Muscle of arm (tissue), 1 donor: ENCODE measurements at regions not wholly inside any gene's neighbourhood (a gene's known extent, or its start where the extent isn't known, plus 50 kb on each side); places are given as distances from the start of the nearest gene placed in this dataset.
A peak's percentile ranks its signal among the peaks of the same experiment; 100 is the strongest.

Experiments
- DNase-seq: peaks from one replicate; pipeline ENCODE4 v3.0.0-alpha.2; 2013

- no peak for DNase-seq
Observed at GRCh38 chr5:128591598-128592455, 53.8 kb upstream of the FBN2 start.

DNA sequence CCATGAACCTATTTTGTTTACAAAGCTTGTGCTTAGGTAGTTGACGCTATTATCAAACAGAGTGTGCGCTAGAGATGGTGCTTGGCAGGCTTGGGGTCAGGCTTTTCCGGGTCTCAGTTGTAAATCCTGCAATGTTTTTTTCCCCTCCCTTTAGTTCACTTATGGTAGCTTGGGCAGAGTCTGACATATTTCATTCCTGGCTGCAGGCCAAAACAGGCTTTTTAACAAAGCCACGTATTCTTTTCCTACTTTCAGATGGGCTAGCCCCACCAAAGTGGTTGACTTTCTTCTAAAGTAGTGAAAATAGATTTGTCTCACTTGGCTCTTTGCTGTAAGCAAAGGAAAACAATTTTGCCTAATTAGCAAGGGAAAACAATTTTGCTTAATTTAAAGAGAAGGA lies 58.0 kb upstream of the FBN2 start:
- peak; percentile 34 for DNase-seq

- no peak for DNase-seq
Observed at GRCh38 chr5:128597156-128597555, 59.1 kb upstream of the FBN2 start.

DNA sequence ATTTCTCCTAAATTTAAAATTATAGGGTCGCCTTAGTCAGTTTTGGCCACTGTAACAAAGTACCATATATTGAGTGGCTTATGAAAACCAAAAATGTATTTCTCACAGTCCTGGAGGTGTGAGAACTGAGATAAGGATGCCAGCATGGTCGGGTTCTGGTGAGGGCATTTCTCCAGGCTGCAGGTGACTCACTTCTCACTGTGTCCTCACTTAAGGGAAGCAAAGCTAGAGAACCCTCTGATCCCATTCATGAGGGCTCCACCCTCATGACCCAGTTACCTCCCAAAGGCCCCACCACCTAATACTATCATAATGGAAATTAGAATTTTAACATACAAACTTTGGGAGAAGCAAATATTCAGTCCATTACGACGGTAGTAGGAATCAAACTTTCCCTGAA lies 75.1 kb upstream of the FBN2 start:
- DNase-seq, result no peak

DNA sequence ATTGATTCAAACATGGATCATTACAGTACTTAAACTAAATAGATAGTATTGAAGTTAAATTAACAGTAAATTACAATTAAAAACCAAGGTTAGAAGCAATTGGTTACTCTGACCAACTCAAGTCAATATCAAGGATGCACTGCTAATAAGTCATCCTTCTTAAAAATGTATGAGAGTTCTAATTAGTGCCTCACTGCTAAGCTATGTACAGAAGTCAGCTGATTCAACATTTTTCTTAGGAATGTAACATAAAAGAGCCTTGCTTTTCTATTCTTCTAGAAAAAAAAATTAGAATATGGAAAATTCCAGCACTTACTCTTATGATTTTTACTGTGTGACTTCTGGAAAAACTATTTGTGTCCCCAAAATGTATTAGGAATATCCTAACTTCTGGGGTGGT lies 75.7 kb upstream of the FBN2 start:
- DNase-seq, result no peak

DNA sequence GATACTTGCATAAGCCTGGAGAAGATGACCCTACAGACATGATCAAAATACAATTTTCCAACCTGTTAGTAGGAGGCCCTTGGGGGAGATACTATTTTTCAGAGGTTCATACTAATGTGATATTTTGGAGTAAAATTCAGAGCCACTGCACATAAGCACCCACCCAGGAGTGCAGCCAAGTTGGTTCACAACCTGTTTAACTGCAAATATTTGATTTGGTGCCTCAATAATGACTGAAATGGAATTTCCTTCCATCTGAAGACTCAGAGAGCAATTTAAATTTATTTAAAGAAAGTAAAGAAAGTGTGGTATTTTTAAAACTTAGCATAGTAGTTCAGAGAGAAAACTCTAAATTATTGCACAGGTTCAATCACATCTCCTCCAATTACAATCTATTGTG lies 77.5 kb upstream of the FBN2 start:
- no peak for DNase-seq

- peak; percentile 20 for DNase-seq
Observed at GRCh38 chr5:128626536-128627090, 88.6 kb upstream of the FBN2 start.

DNA sequence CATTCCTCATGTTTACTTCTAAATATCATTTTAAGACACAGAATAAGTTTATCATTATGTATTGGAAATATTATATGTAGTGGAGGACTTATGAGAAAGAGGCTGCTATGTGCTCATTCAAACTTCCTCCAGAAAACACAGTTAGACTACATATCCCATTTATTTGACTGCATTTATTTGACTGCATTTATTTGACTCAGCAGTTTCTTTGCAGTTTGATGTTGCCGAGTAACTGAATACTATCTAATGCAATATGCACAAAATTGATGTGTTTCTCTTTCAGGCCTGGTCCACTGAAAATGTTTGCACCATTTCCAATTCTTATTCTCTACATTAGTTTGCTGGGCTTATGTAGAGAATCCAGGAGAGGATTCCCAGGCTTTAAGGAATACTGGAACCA lies 89.9 kb upstream of the FBN2 start:
- no peak for DNase-seq

DNA sequence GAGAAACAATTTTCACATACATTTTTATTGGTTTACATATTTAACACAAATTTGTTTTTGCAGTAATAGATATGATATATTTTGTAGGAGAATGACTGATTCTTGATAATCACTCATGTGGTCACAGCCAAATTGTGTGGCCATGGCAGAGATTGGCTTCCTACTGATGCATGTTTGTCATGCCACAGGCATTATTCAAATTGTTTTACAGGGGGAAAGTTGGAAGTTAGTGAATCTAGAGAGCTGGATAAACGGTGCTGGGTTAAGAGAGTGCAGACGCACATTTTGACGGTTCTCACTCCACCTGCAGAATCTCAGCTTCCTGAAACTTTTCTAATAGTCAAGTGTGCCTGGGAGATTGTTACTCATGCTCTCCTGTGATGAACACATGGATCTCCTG lies 91.1 kb upstream of the FBN2 start:
- DNase-seq, result no peak

DNA sequence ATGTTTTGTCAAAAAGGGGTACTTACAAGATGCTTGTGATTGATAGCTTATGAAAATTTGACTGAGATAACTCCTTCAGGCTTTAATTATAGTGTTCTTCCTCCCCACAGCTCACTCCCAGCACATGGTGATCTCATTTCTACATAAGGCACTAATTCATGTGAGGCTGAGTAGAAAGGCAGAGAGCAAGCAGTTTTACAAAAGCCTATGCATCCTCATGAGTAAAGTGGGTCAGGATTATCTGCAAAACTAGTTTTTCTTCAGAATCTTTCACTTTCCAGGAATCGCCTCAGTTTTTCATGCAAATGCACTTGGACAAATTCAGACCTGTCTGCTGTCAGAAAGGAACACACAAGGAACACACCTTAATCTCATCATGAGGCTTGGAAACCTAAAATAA lies 92.1 kb upstream of the FBN2 start:
- DNase-seq, result no peak

GRCh38 chr5:128631771-128632170 lies 93.7 kb upstream of the FBN2 start:
- DNase-seq, result no peak

- DNase-seq, result no peak
Observed at GRCh38 chr5:128632264-128632663, 94.2 kb upstream of the FBN2 start.

DNA sequence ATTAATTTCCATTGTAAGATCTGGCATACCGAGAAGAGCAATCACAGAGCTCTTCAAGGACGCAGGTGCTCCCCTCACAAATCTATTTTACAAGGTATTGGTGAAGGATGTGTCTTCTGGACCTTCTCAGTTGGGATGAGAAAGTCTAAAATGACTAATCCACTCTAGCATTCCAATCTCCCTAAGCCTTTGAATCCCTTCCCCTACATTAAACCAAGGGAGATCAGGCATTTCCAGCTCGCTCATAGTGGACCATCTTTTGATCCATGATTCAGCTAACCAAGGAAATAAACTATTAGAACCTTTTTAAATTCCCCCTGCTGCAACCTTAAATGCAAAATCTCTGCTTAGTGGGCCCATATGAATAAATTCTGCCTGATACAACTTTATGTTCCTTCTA lies 95.9 kb upstream of the FBN2 start:
- no peak for DNase-seq

DNA sequence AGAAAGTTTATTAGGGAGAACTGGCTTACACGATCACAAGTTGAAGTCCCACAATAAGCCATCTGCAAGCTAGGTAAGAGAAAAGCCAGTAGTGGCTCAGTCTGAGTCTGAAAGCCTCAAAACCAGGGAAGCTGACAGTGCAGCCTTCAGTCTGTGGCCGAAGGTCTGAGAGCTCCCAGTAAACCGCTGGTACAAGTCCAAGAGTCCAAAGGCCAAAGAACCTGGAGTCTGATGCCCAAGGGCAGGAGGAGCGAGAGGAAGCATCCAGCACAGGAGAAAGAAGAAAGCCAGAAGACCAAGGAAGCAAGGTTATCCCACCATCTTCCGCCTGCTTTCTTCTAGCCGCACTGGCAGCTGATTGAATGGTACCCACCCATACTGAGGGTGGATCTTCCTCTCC lies 97.3 kb upstream of the FBN2 start:
- DNase-seq, result no peak

DNA sequence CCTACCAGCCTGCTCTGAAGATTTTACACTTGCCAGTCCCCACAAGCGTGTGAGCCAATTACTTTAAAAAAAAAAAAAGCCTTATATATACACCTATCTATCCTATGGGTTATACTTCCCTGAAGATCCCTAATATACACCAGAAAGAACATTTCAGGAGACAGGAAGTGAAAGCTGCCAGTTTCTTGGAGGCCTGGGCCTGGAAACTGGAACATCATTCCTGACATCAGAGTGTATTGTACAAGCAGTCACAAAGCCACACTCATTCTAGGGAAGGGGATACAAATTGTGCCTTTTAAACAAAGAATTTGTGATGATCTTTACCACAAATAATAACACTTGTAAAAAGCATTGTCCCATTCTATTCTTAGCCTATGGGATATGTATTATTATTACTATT lies 98.3 kb upstream of the FBN2 start:
- no peak for DNase-seq

DNA sequence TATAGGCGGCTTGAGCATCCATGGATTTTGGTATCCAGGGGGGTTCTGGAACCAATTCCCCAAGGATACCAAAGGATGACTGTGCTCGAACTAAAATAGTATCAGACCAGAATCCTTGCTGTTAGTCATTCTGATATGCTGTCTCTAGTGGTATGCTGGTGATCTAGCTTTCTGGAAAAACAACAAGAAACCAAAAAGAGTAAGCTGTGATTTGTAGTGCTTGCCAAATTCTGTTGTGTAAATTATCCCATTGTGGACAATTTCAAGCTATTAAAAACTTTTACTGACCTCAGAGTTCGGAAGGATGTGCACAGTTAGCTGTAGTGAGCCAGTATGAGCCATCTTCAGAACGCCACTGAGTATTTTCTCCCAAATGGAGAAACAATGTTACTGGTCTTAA lies 99.0 kb upstream of the FBN2 start:
- DNase-seq, result no peak

- DNase-seq, result no peak
Observed at GRCh38 chr5:128641861-128642260, 103.8 kb upstream of the FBN2 start.

DNA sequence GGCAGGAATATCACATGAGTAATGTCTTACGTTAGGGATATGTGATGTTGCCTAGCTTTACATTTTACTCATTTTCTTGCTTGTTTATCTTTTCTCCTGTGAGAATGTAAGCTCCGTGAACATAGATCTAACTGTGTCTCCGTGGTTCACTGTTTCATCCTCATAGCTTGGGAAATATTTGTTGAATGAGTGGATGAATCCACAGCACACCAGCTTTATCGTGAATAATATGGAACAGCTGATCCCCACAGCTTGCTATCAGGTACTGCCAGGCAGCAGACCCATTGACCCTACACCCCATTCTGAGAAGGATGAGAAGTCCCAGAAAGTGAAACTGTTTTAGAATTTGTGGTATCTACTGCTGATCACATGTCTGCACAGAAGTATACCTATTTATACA lies 106.8 kb upstream of the FBN2 start:
- DNase-seq, result no peak

DNA sequence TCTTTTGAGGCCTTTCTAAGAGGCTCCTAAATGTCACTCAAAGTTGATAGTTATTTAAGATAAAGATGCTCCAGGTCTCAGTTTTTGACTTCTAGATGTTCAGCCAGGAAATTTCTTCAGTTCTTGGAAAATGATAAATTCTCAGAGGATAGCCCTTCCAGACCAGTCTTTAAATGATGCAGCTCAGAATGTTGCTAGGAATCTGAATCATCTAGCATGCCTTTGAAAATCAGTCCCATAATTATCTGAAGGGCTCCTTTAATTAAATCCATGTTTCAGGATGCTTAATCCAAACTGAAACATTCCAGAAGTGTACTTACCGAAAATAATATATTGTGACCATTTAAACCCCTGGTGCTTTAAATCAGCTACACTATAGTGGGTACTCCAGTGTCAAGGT lies 107.5 kb upstream of the FBN2 start:
- DNase-seq, result no peak

GRCh38 chr5:128646176-128646575 lies 108.1 kb upstream of the FBN2 start:
- no peak for DNase-seq

- no peak for DNase-seq
Observed at GRCh38 chr5:128649192-128649591, 111.1 kb upstream of the FBN2 start.

DNA sequence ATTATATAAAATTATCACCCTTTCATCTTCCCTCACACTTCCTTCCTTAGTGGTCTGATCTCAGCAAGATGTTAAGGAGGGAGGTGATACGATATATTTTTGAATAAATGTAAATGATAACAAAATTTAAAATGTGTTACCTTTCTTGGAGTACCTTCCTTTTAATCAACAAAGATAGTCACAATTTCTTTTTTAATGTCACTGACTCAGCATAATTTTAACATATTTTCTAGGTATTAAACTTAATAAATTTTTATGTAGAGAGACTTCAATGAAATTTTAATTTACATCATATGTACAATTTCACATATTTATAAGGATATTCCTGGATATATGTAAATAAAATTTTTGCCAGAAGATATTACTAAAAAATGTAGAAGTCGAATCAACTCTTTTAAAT lies 125.0 kb upstream of the FBN2 start:
- DNase-seq, result no peak

- DNase-seq, result no peak
Observed at GRCh38 chr5:128665747-128666355, 127.8 kb upstream of the FBN2 start.

GRCh38 chr5:128667152-128667551 lies 129.1 kb upstream of the FBN2 start:
- DNase-seq, result peak; percentile 32
